NB4 (cell line): ENCODE measurements at regions not wholly inside any gene's neighbourhood (a gene's known extent, or its start where the extent isn't known, plus 50 kb on each side); places are given as distances from the start of the nearest gene placed in this dataset.

ENCODE experiments used
- CTCF ChIP-seq: IDR thresholded peaks from one replicate; pipeline ENCODE4 v1.5.1; 2012; ENCODE audit warnings: low read depth, low read length
- MYC ChIP-seq: IDR thresholded peaks from 2 replicates; pipeline ENCODE4 v1.6.1; 2011; ENCODE audit warnings: low read depth, low read length
- POLR2A ChIP-seq: IDR thresholded peaks from 2 replicates; pipeline ENCODE4 v1.6.1; 2011; ENCODE audit warnings: mild to moderate bottlenecking; ENCODE audit not compliant: insufficient read length; ENCODE audit errors: extremely low read depth

DNA sequence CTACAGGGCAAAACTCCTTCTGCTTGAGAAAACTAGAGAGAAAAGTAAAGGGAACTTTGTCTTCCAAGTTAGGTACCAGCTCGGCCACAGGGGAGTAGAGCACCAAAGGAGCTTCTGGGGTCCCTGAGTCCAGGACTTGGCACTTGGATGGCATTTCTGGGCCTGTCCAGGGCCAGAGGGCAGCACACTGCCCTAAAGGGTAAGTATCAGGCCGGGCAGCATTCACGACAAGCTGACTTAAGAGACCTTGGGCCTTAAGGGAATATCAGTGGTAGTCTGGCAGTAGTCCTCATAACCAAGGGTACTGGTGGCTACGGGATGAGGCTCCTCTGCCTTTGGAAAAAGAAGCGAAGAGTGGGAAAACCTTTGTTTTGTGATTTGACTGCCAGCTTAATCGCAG is 632.7 kb downstream of the KLHL13 start:
- TF ChIP-seq CTCF, result no peak
- TF ChIP-seq POLR2A, result no peak
- TF ChIP-seq MYC, result no peak
